Fibroblast of the aortic adventitia (primary cell): ENCODE measurements at regions not wholly inside any gene's neighbourhood (a gene's known extent, or its start where the extent isn't known, plus 50 kb on each side); places are given as distances from the start of the nearest gene placed in this dataset.

Source experiments
- DNase-seq: peaks from one replicate; pipeline ENCODE4 v3.0.0-alpha.2; 2010; ENCODE audit warnings: low read depth
- H3K4me3 ChIP-seq: 2 replicates; pipeline ENCODE4 v1.5.1; 2011; ENCODE audit warnings: low read depth, mild to moderate bottlenecking, control low read depth, low read length, moderate library complexity
- CTCF ChIP-seq: IDR thresholded peaks from 2 replicates; pipeline ENCODE4 v1.5.1; 2011; ENCODE audit warnings: mild to moderate bottlenecking, low read length, control low read depth, inconsistent platforms; ENCODE audit not compliant: insufficient read depth

- DNase-seq, result no peak
- H3K4me3 ChIP-seq, result no peak overlapping the region
- TF ChIP-seq CTCF, result no peak
Observed at GRCh38 chr6:134442073-134442472, 124.2 kb upstream of the SGK1 start.

- no peak overlapping the region for H3K4me3 ChIP-seq
- no peak for DNase-seq
- no peak for TF ChIP-seq CTCF
Observed at GRCh38 chr6:134438837-134439236, 120.9 kb upstream of the SGK1 start.

GRCh38 chr6:134437376-134437775, 119.5 kb upstream of the SGK1 start:
- peak; percentile 34 for DNase-seq
- H3K4me3 ChIP-seq, result no peak overlapping the region
- peak; percentile 2 for TF ChIP-seq CTCF

- DNase-seq, result peak; percentile 72
- no peak overlapping the region for H3K4me3 ChIP-seq
- no peak for TF ChIP-seq CTCF
Observed at GRCh38 chr6:134436950-134437349, 119.0 kb upstream of the SGK1 start.

- TF ChIP-seq CTCF, result no peak
- DNase-seq, result peak; percentile 96
- H3K4me3 ChIP-seq, result peak overlapping the region; percentile 6
Observed at GRCh38 chr6:134436281-134436815, 118.4 kb upstream of the SGK1 start.

GRCh38 chr6:134435814-134436280, 117.9 kb upstream of the SGK1 start:
- H3K4me3 ChIP-seq, result no peak overlapping the region
- no peak for DNase-seq
- no peak for TF ChIP-seq CTCF
